Esophagus squamous epithelium (tissue), 4 donors: ENCODE measurements at regions not wholly inside any gene's neighbourhood (a gene's known extent, or its start where the extent isn't known, plus 50 kb on each side); places are given as distances from the start of the nearest gene placed in this dataset.

ENCODE experiments used
- POLR2A ChIP-seq, 4 donors: fragments of 450-650 bp; IDR thresholded peaks; one replicate each; pipeline ENCODE4 v1.6.1; 2017; ENCODE audit warnings: antibody characterized with exemption in 4 of 4, mild to moderate bottlenecking in 4 of 4, moderate library complexity in 3 of 4
- TF ChIP-seq, protein P1 (sequence below), 6 experiments: fragments of 450-650 bp in 4 of 6; fragments of 200-600 bp in 2 of 6; sonication (generic) in 2 of 6; IDR thresholded peaks; one replicate each; pipeline ENCODE4 v1.5.1; 2016 to 2019; ENCODE audit warnings: antibody characterized with exemption in 6 of 6, mild to moderate bottlenecking in 4 of 6, moderate library complexity in 4 of 6

DNA sequence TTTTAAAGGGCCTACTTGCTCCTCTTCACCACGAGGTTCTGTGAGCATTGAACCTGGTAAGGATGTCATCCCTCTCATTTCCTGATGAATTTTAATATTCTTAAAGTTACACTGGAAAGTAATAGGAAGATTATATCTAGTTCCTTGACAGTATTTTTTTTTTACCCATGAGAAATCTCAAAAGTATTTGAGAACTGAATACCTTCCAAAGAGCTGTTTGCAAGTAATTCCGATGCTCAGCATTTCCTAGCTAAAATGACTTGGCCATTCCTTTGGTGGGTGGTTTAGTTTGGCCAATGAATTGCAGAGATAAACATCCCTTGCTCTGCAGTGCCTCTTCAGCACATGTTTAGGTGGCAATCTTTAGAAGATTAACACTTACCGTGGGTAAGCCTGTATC lies 110.2 kb upstream of the WDR1 start:
- TF ChIP-seq, protein P1, sequence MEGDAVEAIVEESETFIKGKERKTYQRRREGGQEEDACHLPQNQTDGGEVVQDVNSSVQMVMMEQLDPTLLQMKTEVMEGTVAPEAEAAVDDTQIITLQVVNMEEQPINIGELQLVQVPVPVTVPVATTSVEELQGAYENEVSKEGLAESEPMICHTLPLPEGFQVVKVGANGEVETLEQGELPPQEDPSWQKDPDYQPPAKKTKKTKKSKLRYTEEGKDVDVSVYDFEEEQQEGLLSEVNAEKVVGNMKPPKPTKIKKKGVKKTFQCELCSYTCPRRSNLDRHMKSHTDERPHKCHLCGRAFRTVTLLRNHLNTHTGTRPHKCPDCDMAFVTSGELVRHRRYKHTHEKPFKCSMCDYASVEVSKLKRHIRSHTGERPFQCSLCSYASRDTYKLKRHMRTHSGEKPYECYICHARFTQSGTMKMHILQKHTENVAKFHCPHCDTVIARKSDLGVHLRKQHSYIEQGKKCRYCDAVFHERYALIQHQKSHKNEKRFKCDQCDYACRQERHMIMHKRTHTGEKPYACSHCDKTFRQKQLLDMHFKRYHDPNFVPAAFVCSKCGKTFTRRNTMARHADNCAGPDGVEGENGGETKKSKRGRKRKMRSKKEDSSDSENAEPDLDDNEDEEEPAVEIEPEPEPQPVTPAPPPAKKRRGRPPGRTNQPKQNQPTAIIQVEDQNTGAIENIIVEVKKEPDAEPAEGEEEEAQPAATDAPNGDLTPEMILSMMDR (IDR thresholded peaks at IDR 0.05): no peak
- no peak for TF ChIP-seq POLR2A (IDR thresholded peaks at IDR 0.05)
